ENCODE measurements at regions not wholly inside any gene's neighbourhood (a gene's known extent, or its start where the extent isn't known, plus 50 kb on each side); places are given as distances from the start of the nearest gene placed in this dataset.

GRCh38 chr7:41334071-41334862, 368.6 kb downstream of the INHBA start:
- Mint-ChIP-seq H3K27me3 (no peaks in the 10 kb centered on the region), H3K4me1 (ENCODE audit: low read depth) (no peaks in the 10 kb centered on the region), H3K4me3 (no peak overlapping the region), H3K36me3 (ENCODE audit: low read depth) (no peaks in the 10 kb centered on the region), H3K9me3 (no peaks in the 10 kb centered on the region), H3K27ac (no peak overlapping the region)
- Histone ChIP-seq H3K27me3 (ENCODE audit: control insufficient read depth in 1 of 2, insufficient read depth in 2 of 2, low read length in 2 of 2) (no peaks in the 10 kb centered on the region), H3K9me3 (ENCODE audit: control insufficient read depth in 1 of 2, insufficient read depth in 1 of 2, low read length in 2 of 2) (peaks cover 0 to 9% of the 10 kb centered on the region in 2 experiments), H3K27ac (ENCODE audit: low read depth in 1 of 2, low read length in 2 of 2) (no peak overlapping the region), H3K4me1 (ENCODE audit: insufficient read depth, low read length) (no peaks in the 10 kb centered on the region), H3K36me3 (ENCODE audit: insufficient read depth, low read length) (no peaks in the 10 kb centered on the region), H3K4me3 (ENCODE audit: low read length) (no peak overlapping the region)
- TF ChIP-seq, protein P1, sequence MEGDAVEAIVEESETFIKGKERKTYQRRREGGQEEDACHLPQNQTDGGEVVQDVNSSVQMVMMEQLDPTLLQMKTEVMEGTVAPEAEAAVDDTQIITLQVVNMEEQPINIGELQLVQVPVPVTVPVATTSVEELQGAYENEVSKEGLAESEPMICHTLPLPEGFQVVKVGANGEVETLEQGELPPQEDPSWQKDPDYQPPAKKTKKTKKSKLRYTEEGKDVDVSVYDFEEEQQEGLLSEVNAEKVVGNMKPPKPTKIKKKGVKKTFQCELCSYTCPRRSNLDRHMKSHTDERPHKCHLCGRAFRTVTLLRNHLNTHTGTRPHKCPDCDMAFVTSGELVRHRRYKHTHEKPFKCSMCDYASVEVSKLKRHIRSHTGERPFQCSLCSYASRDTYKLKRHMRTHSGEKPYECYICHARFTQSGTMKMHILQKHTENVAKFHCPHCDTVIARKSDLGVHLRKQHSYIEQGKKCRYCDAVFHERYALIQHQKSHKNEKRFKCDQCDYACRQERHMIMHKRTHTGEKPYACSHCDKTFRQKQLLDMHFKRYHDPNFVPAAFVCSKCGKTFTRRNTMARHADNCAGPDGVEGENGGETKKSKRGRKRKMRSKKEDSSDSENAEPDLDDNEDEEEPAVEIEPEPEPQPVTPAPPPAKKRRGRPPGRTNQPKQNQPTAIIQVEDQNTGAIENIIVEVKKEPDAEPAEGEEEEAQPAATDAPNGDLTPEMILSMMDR (IDR thresholded peaks at IDR 0.05) = no peak
- intact Hi-C loops (cut with DNase I, micrococcal nuclease) = no loop called here
- CTCF ChIA-PET = no interaction called here
- no peak for ATAC-seq (ENCODE audit: poor library complexity)
- no peak for DNase-seq
- POLR2A ChIA-PET = no interaction called here

GRCh38 chr7:41333511-41333910, 369.4 kb downstream of the INHBA start:
- Mint-ChIP-seq H3K4me1 (ENCODE audit: low read depth) (no peaks in the 10 kb centered on the region), H3K9me3 (no peaks in the 10 kb centered on the region), H3K36me3 (ENCODE audit: low read depth) (no peaks in the 10 kb centered on the region), H3K27ac (no peak overlapping the region), H3K27me3 (no peaks in the 10 kb centered on the region), H3K4me3 (no peak overlapping the region)
- DNase-seq (no peak), ATAC-seq (ENCODE audit: poor library complexity) (no peak)
- Histone ChIP-seq H3K36me3 (ENCODE audit: insufficient read depth, low read length) (no peaks in the 10 kb centered on the region), H3K4me3 (ENCODE audit: low read length) (no peak overlapping the region), H3K27me3 (ENCODE audit: control insufficient read depth in 1 of 2, insufficient read depth in 2 of 2, low read length in 2 of 2) (no peaks in the 10 kb centered on the region), H3K4me1 (ENCODE audit: insufficient read depth, low read length) (no peaks in the 10 kb centered on the region), H3K9me3 (ENCODE audit: control insufficient read depth in 1 of 2, insufficient read depth in 1 of 2, low read length in 2 of 2) (peaks cover 0 to 9% of the 10 kb centered on the region in 2 experiments), H3K27ac (ENCODE audit: low read depth in 1 of 2, low read length in 2 of 2) (no peak overlapping the region)
- CTCF ChIA-PET = no interaction called here
- intact Hi-C loops (cut with DNase I, micrococcal nuclease) = no loop called here
- POLR2A ChIA-PET = no interaction called here
- TF ChIP-seq, protein P1 (IDR thresholded peaks at IDR 0.05) = no peak

GRCh38 chr7:41331194-41331593, 371.7 kb downstream of the INHBA start:
- CTCF ChIA-PET = no interaction called here
- POLR2A ChIA-PET = no interaction called here
- Histone ChIP-seq H3K36me3 (ENCODE audit: insufficient read depth, low read length) (no peaks in the 10 kb centered on the region), H3K27me3 (ENCODE audit: control insufficient read depth in 1 of 2, insufficient read depth in 2 of 2, low read length in 2 of 2) (no peaks in the 10 kb centered on the region), H3K4me3 (ENCODE audit: low read length) (no peak overlapping the region), H3K27ac (ENCODE audit: low read depth in 1 of 2, low read length in 2 of 2) (no peak overlapping the region), H3K9me3 (ENCODE audit: control insufficient read depth in 1 of 2, insufficient read depth in 1 of 2, low read length in 2 of 2) (peaks cover 0 to 9% of the 10 kb centered on the region in 2 experiments), H3K4me1 (ENCODE audit: insufficient read depth, low read length) (no peaks in the 10 kb centered on the region)
- no peak overlapping the region for H3K27ac Mint-ChIP-seq
- intact Hi-C loops (cut with DNase I, micrococcal nuclease) = no loop called here
- DNase-seq = no peak
- H3K9me3 Mint-ChIP-seq = no peaks in the 10 kb centered on the region
- H3K36me3 Mint-ChIP-seq (ENCODE audit: low read depth) = no peaks in the 10 kb centered on the region
- ATAC-seq (ENCODE audit: poor library complexity) = no peak
- no peak overlapping the region for H3K4me3 Mint-ChIP-seq
- no peaks in the 10 kb centered on the region for H3K4me1 Mint-ChIP-seq (ENCODE audit: low read depth)
- H3K27me3 Mint-ChIP-seq = no peaks in the 10 kb centered on the region
- TF ChIP-seq, protein P1 (IDR thresholded peaks at IDR 0.05) = no peak
